Vagina (tissue), 2 donors: ENCODE measurements at regions not wholly inside any gene's neighbourhood (a gene's known extent, or its start where the extent isn't known, plus 50 kb on each side); places are given as distances from the start of the nearest gene placed in this dataset.

Experiments
- DNase-seq, 2 donors: peaks; one replicate each; pipeline ENCODE4 v3.0.0-alpha.2; 2017; ENCODE audit errors: extremely low spot score in 2 of 2
- H3K27ac ChIP-seq: fragments of 200-600 bp; sonication (generic); one replicate; pipeline ENCODE4 v1.5.1; 2019
- H3K27me3 ChIP-seq: fragments of 200-600 bp; sonication (generic); one replicate; pipeline ENCODE4 v1.5.1; 2019
- H3K36me3 ChIP-seq, 2 donors: fragments of 200-600 bp; sonication (generic); one replicate each; pipeline ENCODE4 v1.5.1; 2017 to 2019
- H3K4me1 ChIP-seq: fragments of 200-600 bp; sonication (generic); one replicate; pipeline ENCODE4 v1.5.1; 2019
- H3K4me3 ChIP-seq, 2 donors: fragments of 200-600 bp; sonication (generic); 1 replicate in 1 of 2; 2 replicates in 1 of 2; pipeline ENCODE4 v1.5.1; 2016 to 2019
- H3K9me3 ChIP-seq: fragments of 200-600 bp; sonication (generic); one replicate; pipeline ENCODE4 v1.5.1; 2019
- CTCF ChIP-seq, 3 experiments: fragments of 450-650 bp in 2 of 3; fragments of 200-600 bp in 1 of 3; sonication (generic) in 1 of 3; IDR thresholded peaks; one replicate each; pipeline ENCODE4 v1.5.1; 2017 to 2019; ENCODE audit warnings: antibody characterized with exemption in 3 of 3, mild to moderate bottlenecking in 2 of 3, moderate library complexity in 2 of 3
- POLR2A ChIP-seq, 2 donors: fragments of 450-650 bp; IDR thresholded peaks; one replicate each; pipeline ENCODE4 v1.6.1; 2017; ENCODE audit warnings: antibody characterized with exemption in 2 of 2, mild to moderate bottlenecking in 2 of 2, moderate library complexity in 2 of 2
- POLR2AphosphoS5 ChIP-seq, 2 donors: sonication (generic); formaldehyde crosslinking; IDR thresholded peaks; one replicate each; pipeline ENCODE4 v1.9.0; 2017; ENCODE audit warnings: antibody characterized with exemption in 2 of 2, mild to moderate bottlenecking in 2 of 2, low read depth in 1 of 2; ENCODE audit not compliant: insufficient read depth in 1 of 2
- intact Hi-C: fragments of 100-400 bp; cut with DNase I; formaldehyde crosslinking; loops from one replicate; pipeline ENCODE4 v1.15.1; 2023

GRCh38 chr6:167664678-167665660 lies 161.7 kb upstream of the AFDN start:
- Histone ChIP-seq H3K36me3 (no peaks in the 10 kb centered on the region), H3K4me1 (peaks cover 7% of the 10 kb centered on the region), H3K9me3 (no peaks in the 10 kb centered on the region), H3K4me3 (no peak overlapping the region), H3K27me3 (no peaks in the 10 kb centered on the region), H3K27ac (no peak overlapping the region)
- no peak for DNase-seq
- TF ChIP-seq POLR2AphosphoS5 (IDR thresholded peaks at IDR 0.05; ENCODE audit: insufficient read depth in 1 of 2, low read depth in 1 of 2) (no peak), POLR2A (IDR thresholded peaks at IDR 0.05) (no peak), CTCF (IDR thresholded peaks at IDR 0.05) (no peak)
- intact Hi-C loops: no loop called here

- intact Hi-C loops: no loop called here
- no peaks in the 10 kb centered on the region for H3K27me3 ChIP-seq
- no peak overlapping the region for H3K4me3 ChIP-seq
- H3K4me1 ChIP-seq: peaks cover 7% of the 10 kb centered on the region
- H3K27ac ChIP-seq: no peak overlapping the region
- no peaks in the 10 kb centered on the region for H3K9me3 ChIP-seq
- TF ChIP-seq POLR2AphosphoS5 (IDR thresholded peaks at IDR 0.05; ENCODE audit: insufficient read depth in 1 of 2, low read depth in 1 of 2) (no peak), CTCF (IDR thresholded peaks at IDR 0.05) (no peak), POLR2A (IDR thresholded peaks at IDR 0.05) (no peak)
- DNase-seq: no peak
- H3K36me3 ChIP-seq: no peaks in the 10 kb centered on the region
Observed at GRCh38 chr6:167665698-167666330, 160.9 kb upstream of the AFDN start.

- DNase-seq: no peak
- H3K4me1 ChIP-seq: no peaks in the 10 kb centered on the region
- H3K27ac ChIP-seq: no peak overlapping the region
- intact Hi-C loops: no loop called here
- H3K36me3 ChIP-seq: no peaks in the 10 kb centered on the region
- TF ChIP-seq POLR2A (IDR thresholded peaks at IDR 0.05) (no peak), POLR2AphosphoS5 (IDR thresholded peaks at IDR 0.05; ENCODE audit: insufficient read depth in 1 of 2, low read depth in 1 of 2) (no peak), CTCF (IDR thresholded peaks at IDR 0.05) (no peak)
- no peaks in the 10 kb centered on the region for H3K9me3 ChIP-seq
- H3K27me3 ChIP-seq: no peaks in the 10 kb centered on the region
- H3K4me3 ChIP-seq: no peak overlapping the region
Observed at GRCh38 chr6:167666571-167667203, 160.0 kb upstream of the AFDN start.

GRCh38 chr6:167667204-167668018 lies 159.3 kb upstream of the AFDN start:
- H3K4me3 ChIP-seq: no peak overlapping the region
- intact Hi-C loops: no loop called here

More at GRCh38 chr6:167667204-167668018, 159.3 kb upstream of the AFDN start:
- H3K27ac ChIP-seq: no peak overlapping the region
- TF ChIP-seq POLR2A (IDR thresholded peaks at IDR 0.05): no peak
- no peak for TF ChIP-seq CTCF (IDR thresholded peaks at IDR 0.05)
- no peak for TF ChIP-seq POLR2AphosphoS5 (IDR thresholded peaks at IDR 0.05; ENCODE audit: insufficient read depth in 1 of 2, low read depth in 1 of 2)
- no peaks in the 10 kb centered on the region for H3K9me3 ChIP-seq
- no peak for DNase-seq
- H3K4me1 ChIP-seq: no peaks in the 10 kb centered on the region
- no peaks in the 10 kb centered on the region for H3K27me3 ChIP-seq
- H3K36me3 ChIP-seq: no peaks in the 10 kb centered on the region
